Ammon's horn (tissue), 1 donor: ENCODE measurements at regions not wholly inside any gene's neighbourhood (a gene's known extent, or its start where the extent isn't known, plus 50 kb on each side); places are given as distances from the start of the nearest gene placed in this dataset.
A peak's percentile ranks its signal among the peaks of the same experiment; 100 is the strongest.
"Not testable (repeated sequence)": the region's sequence is repeated elsewhere in the genome, so short reads cannot be mapped to it uniquely, and the experiment has no call there.

ENCODE experiments used
- DNase-seq: peaks from one replicate; pipeline ENCODE4 v3.0.0-alpha.2; 2016; ENCODE audit warnings: low spot score

- no peak for DNase-seq
These were observed 93.2 kb downstream of the ZNF680 start for GRCh38 chr7:64469673-64470072.

GRCh38 chr7:64465551-64465950 lies 97.3 kb downstream of the ZNF680 start:
- DNase-seq, result no peak

GRCh38 chr7:64463636-64464375 lies 99.1 kb downstream of the ZNF680 start:
- peak; percentile 89 for DNase-seq

- not testable (repeated sequence) for DNase-seq
These were observed 103.0 kb downstream of the ZNF680 start for GRCh38 chr7:64459858-64460257.

DNA sequence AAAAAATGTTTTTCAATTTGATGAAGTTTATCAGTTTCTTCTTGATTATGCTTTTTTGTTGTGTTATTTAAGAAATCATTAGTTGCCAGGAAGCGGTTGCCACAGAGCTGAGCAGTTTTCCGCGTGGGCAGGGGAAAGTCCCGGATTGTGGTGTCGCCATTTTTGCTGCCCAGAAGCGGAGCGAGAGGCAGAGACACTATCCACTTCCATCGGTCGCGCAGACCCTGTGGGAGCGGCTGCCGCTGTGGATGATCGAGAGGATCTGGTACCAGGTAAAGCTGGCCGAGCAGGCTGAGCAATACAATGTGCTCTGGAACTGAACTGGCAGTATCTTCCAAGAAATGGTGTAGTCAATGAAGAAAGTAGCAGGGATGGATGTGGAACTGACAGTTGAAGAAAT lies 119.8 kb downstream of the ZNF736 start:
- no peak for DNase-seq

GRCh38 chr7:64431838-64432237 lies 118.1 kb downstream of the ZNF736 start:
- no peak for DNase-seq

DNA sequence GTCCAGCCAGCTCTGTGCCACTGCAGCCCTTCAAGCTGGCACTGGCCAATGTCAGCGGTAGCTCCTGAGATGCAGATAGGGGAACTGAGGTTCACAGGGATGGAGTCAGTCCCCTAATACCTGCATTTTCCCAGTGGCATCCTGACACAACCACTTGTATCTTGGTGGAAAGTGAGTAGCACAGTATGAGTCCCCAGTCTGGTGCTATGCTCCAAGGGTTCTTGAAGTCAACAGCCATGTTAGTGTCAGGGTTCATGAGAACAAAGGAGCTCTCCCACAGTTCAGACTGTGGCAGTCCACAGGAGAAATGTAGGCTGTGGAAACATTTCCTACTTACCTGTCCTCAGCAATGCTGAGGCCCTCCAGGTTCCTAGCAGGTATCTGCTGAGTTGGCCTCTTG lies 115.5 kb downstream of the ZNF736 start:
- no peak for DNase-seq

DNA sequence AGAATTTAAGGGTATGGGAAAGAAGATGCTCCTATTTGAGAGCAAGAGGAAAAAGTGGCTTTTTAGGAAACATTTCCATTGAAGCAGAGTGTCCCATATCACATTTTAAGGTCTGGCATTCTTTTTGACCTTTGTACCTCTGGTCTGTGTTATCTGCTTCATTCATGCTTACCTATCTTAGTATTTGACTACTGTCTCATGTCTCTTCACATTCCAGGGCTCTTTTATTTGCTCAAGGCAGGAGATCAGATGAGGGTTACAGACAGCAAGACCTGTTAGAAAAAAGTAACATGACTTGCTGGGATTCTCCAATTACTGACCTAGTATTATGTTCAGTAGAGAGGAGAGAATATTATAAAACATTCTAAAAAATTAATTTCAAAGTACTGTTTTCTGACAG lies 111.7 kb downstream of the ZNF736 start:
- not testable (repeated sequence) for DNase-seq

GRCh38 chr7:64407148-64407547 lies 93.4 kb downstream of the ZNF736 start:
- no peak for DNase-seq
